ENCODE measurements at regions not wholly inside any gene's neighbourhood (a gene's known extent, or its start where the extent isn't known, plus 50 kb on each side); places are given as distances from the start of the nearest gene placed in this dataset.
"Not testable (repeated sequence)": the region's sequence is repeated elsewhere in the genome, so short reads cannot be mapped to it uniquely, and the experiment has no call there.

DNA sequence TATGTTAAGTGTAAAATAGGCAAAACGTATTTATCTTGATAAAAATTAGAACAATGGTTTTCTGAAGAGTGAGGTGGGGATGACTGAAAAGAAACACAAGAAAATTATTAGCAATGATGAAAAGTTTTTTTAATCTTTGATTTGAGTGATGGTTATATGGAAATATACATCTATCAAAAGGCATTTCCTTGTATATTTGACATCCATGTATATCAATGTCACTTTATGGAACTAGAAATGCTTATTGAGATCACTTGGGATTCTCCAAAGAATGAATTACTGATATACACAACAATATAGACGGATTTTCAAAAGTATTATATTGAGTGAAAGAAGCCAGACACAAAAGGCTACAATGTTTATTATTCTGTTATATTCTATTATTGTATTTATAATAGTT lies 1042.0 kb upstream of the POT1 start:
- DNase-seq = no peak

DNA sequence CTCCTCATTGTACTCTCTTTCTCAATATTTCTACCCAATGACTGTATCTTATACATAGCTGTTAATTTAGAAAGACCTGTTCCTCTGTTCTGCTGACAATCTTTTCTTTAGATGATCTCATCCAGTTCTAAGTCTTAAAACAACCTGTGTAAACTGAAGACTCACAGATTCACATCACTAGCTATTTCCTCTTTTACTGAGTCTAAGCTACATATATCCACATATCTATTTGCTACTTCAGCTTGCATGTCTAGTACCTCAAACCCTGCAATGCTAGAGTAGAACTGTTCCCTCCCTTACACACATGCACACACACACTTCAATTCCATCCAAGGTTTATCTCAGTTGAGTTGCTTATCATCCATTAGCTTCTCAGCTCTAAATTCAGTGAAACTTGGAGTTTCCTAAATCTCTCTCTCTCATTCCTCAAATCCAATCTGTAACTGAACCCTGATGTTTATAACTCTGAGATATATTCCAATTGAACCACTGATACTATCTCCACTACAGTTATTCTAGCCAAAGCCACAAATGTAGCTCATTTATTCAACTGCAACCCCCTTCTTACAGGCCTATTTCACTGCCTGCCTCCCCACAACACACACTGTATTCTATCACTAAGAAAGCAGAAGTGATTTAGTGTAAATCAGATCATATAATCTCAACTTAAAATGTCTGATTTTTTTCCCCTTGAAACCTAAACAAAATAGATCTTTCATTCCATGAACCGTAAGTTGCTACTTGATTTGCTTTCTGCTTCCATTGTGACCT lies 1036.8 kb upstream of the POT1 start:
- DNase-seq = no peak

DNA sequence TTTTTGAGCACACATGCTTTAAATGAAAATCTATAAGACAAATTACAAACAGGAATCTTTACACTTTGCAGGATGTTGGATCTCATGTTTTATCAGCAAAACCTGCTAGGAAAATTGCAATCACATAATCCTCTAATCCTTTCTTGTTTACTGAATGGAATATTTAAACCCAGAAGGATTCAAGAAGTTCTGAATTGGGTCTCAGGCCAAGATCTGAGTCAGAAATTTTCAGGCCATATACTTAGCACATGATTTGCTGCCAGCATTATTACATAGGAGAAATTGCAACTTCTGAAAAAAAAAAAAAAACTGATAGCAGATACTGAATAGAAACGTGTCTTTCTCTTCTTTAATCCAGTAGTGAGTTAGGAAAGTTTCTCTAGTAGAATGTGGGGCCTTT lies 1005.3 kb upstream of the POT1 start:
- DNase-seq = no peak

DNA sequence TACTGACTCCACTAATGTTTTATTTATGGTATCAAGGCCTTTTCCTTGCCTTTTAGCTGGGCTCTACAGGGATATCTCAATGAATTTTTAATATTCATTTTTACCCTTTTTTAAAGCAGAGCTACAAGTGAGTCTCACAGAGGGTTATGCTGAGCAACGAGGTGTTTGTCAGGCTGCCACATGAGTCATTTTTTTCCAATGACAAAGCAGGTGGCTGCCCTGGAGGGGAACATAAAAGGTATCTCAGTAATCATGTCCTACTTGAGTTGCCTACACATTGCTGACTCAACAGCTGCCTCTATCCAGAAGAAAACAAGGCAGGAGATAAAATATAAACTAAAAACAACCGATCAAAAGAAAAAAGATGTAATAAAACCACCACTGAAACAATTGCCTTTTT lies 1004.9 kb upstream of the POT1 start:
- DNase-seq = no peak

DNA sequence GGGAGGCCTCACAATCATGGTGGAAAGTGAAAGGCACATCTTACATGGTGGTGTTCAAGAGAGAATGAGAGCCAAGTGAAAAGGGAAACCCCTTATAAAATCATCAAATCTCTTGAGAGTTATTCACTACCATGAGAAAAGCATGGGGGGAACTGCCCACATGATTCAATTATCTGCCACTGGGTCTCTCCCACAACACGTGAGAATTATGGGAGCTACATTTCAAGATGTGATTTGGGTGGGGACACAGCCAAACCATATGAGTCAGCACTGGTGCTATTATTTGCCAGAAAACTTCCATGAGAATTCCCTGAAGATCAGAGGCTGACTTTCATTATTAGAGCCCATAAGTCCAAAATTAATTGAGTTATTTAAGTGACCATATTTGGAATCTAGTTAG lies 1001.2 kb upstream of the POT1 start:
- no peak for DNase-seq

DNA sequence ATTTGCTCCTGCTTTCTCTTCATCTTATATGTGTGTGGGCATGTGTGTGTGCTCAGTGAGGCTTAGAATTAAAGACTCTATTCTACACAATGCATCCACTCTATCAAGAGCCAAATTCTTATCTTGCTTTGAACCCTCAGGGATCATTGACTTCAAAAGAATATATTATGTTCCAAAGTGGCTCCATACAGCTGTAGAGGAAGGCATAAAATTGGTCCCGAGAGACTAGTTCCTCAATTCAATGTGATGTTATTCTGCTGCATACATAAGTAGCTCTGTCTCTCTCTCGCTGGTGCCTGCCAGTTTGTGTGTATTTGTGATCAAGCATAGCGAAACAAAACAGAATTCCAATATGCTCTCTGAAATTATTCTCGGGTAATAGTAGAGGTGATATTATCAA lies 997.9 kb upstream of the POT1 start:
- DNase-seq = no peak

DNA sequence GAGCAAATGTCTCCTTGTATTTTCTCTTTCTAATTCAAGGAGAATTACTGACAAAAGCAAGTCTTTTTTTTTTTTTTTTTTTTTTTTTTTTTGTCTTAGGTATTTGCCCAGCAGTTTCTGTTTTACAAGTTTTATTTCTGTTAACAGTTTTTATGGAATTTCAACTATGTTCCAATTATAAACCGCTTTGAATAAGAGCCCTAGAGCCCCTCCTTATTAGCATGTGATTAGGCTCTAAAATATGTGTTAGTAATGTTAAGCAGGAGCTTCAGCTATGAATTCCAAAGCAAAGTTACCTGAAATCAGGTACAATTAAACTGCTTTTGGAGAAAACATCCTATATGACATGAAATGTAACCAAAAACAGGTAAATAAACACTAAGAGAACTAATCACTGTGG lies 997.0 kb upstream of the POT1 start:
- DNase-seq = no peak

DNA sequence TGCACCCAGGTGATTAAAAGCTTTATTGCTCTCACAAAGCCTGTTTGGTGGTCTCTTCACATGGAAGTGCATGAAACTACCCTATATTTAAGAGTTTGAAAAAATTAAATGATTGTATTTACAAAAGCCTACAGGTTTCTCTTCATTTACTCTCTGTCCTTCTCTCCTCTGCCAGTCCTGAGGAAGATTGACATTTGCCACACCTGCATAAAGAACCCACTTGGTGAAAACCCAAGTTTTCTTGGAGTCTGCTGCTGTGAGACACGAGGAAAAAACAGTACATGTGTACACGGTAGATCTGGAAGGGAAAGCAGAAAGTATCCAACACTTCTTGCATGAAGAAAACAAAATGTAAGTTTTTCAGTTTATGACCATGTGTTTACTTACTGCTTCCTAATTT lies 994.4 kb upstream of the POT1 start:
- DNase-seq = no peak

DNA sequence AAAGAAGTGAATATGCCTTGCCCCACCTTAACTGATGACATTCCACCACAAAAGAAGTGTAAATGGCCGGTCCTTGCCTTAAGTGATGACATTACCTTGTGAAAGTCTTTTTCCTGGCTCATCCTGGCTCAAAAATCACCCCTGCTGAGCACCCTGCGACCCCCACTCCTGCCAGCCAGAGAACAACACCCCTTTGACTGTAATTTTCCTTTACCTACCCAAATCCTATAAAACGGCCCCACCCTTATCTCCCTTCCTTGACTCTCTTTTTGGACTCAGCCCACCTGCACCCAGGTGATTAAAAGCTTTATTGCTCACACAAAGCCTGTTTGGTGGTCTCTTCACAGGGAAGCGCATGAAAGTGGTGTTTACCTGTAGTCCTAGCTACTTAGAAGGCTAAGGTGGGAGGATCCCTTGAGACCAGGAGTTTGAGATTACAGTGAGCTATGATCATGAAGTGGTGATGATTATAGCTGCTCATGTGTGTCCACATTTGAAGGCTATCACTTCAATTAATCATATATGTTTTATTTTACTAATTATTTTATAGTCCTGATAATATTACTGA lies 985.8 kb upstream of the POT1 start:
- DNase-seq = not testable (repeated sequence)

DNA sequence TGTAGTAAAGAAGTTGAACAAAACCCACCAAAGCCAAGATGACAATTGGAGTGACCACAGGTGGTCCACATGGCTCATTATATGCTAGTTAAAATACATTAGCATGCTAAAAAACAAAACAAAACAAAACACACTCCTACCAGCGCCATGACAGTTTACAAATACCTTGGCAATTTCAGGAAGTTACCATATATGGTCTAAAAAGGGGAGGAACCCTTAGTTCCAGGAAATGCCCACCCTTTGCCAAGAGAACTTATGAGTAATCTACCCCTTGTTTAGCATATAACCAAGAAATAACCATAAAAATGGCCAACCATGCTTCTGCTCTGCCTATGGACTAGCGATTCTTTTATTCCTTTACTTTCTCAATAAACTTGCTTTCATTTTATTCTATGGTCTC lies 979.1 kb upstream of the POT1 start:
- no peak for DNase-seq

DNA sequence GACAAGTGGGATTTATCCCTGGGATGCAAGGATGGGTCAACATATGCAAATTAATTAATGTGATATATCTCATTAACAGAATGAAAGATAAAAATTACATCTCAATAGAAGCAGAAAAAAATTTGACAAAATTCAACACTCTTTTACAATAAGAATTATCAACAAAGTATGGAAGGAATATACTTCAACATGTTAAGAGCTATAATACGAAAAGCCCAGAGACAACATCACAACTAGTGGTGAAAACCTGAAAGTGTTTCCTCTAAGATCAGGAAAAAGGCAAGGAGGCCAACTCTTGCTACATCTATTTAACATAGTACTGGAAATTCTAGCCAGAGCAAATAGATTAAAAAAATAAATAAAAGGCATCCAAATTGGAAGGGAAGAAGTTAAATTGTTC lies 970.0 kb upstream of the POT1 start:
- DNase-seq = no peak

DNA sequence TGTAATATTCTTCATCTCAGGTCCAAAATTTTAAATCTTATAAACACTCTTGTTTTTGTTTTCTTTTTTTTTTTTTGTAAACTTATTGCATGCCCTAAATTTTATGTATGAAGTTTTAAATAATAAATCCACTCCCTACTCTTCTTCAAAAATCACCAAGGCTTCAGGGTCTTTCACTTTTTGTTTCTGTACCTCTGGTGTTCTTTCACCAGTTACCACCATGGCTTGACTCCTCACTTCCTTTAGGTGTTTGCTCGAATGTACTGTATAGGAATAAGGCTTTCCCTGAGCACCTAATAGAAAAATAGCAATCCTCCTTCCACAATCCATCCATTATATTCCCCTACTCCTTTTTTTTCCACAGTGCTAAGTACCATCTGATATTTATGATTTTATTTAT lies 962.8 kb upstream of the POT1 start:
- DNase-seq = no peak

DNA sequence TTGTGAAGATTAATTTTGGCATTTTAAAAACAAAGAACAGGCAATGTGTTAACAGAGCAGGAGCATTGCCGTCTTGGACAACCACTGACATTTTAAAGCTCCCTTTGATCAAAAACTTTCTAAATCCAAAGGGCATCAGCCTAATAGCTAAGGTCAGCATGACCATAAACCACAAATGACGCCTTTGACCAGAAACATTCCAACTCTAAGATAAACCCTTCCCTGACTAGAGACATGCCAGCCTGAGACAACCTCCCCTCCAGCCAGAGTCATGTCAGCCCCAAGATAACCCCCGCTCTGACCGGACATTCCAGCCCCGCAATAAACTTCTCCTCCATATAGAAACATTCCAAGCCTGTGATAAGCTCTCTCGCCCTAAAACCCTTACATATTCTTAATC lies 949.4 kb upstream of the POT1 start:
- DNase-seq = no peak

DNA sequence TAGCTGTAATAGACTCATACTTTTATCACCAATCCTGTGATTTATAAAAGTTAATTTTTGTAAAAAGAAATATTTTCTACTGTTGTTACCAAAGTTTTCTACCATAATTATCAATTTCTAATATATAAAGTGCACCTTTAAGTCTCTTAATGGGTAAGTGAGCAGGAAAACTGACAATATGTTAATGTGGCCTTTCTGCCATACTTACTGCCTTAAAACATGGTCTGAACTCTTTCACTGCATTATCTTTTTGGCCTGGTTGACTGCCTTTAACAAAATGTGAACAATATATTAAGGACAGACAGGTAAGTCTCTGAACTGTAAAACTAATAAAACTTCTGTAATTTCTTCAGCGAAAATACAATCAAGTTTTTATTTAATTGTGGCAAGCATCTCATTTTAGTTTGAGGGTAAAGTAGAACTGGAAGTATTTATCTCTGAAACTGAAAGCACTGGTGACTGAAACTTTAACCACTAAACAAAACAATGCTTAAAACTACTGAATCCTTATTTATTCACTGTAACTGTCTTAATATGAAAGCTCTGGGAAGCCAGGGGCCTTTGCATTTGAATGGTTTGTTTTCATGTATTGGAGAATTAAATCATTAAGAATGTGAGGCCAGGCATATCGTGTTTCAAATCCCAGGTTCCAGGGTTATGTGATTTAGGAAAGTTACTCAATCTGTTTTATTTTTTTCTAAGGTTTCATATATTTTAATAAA lies 948.8 kb upstream of the POT1 start:
- DNase-seq = no peak

DNA sequence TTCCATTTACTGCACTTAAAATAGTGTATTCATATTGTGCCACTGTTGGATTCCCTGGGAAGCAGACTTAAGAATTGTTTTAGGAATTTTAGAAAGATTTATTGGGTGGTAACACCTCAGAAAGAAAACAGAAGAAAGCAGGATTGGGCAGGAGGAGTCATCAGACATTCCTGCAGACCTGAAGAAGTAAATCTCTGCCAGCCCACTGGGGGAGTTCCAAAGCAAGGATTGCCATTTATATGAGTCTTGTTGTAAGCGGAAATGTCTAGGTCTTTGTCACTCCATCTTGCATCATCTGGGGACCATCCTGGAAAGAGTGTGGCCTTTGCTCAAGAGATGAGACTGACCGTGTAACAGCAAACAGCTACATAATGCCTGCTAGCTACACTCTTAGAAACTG lies 947.6 kb upstream of the POT1 start:
- no peak for DNase-seq

DNA sequence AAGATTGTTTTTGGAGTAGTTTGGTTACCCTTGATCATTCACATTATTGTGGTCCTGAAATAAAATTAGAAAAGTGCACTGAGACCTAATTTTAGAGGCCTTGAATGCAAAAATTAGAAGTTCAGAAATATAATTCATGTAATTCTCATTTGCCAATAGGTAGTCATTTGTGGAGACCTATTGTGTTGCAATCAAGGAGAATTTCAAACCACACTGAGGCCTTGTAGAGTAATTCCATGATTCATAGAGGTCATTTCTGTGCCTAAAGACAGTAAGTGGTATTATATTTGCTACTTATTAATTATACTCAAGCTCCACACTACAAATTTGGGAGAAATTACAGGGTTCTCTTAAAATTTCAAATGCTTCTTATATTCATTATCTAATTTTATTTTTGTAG lies 946.8 kb upstream of the POT1 start:
- DNase-seq = no peak

DNA sequence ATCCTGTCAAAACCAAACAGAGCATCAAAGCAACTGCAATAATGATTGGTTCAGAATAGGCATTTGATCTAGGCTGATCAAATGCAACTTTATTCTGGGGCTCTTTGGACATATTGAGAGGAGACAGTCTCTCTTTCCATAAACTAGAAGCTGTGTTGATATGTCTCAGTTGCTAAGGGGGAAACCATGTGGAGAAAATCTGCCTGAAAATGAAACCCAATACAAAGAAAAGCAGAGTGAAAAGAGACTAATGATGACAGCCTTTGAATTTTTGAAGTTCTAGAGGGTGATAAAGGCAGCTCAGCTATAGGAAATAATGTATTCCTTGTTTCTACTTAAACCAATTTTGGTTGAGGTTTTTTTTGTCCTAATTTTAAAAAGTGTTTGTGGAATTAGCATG lies 941.8 kb upstream of the POT1 start:
- no peak for DNase-seq

DNA sequence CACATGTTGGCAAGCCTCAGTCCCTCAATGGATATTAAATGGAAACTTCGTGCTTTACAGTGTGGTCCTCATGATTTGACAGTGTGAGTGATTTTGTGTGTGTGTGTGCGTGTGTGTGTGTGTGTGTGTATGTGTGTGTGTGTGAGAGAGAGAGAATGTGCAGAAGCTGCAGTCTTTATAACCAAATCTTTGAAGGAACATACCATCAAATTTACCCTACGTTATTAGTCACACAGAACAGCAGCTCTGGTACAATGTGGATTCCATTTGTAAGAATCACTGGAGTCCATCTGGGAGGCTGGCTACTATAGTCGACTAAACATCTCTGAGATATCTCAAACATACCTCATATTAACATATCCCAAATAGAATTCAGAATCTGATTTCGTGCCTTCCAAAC lies 928.0 kb upstream of the POT1 start:
- DNase-seq = no peak

DNA sequence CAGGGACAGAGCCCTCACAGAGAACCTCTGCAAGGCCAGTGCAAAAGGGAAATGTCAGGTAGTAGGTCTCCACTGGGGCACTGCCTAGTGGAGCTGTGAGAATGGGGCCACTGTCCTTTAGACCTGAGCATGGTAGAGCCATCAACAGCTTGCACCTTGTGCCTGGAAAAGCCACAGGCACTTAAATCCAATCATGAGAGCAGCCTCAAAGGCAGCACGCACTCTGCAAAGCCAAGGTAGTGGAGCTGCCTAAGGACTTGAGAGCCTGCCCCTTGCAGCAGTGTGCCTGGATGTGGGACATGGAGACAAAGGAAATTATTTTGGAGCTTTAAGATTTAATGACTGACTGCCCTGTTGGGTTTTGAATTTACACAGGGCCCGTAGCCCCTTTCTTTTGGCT lies 918.5 kb upstream of the POT1 start:
- no peak for DNase-seq

DNA sequence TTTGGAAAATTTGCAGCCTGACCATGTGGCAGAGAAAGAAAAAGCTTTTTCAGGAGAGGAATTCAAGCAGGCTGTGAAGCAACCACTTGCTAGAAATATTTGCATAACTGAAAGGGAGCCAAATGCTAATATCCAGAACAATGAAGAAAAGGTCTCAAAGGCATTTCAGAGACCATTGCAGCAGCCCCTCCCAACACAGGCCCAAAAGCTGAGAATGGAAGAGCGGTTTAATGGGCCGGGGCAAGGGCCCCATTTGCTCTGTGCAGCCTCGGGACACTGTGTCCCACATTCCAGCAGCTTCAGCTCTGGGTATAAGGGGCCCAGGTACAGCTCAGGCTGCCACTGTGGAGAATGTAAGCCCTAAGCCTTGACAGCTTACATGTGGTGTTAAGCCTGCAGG lies 918.1 kb upstream of the POT1 start:
- no peak for DNase-seq

DNA sequence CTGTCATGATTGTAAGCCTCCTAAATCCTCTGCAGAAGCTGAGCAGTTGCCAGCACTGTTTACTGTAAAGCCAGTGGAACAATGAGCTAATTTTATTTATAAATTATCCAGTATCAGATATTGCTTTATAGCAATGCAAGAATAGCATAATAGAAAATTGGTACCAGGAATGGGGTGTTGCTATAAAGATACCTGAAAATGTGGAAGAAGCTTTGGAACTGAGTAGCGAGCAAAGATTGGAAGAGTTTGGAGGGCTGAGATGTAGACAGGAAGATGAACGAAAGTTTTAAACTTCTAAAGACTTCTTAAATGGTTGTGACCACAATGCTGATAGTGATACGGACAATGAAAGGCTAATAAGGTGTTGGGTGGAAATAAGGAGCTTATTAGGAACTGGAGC lies 917.4 kb upstream of the POT1 start:
- no peak for DNase-seq

DNA sequence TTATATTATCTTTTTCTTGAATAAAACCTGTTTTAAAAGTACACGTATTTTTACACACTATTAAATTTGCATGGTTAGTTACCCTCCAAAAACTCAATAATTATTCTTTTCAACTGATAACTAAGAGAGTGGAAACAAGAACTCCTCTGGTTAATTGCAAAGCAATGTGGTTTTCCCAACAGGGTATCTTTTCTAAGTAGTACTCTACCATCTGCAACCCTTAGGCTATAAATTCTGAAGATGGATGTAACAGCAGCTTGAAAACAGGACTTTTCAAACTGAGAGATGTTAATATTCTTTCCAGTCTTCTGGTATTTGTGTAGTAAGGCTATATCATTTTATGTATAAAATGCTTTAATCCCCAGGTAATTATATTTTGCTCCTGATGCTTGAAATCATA lies 916.1 kb upstream of the POT1 start:
- DNase-seq = no peak

DNA sequence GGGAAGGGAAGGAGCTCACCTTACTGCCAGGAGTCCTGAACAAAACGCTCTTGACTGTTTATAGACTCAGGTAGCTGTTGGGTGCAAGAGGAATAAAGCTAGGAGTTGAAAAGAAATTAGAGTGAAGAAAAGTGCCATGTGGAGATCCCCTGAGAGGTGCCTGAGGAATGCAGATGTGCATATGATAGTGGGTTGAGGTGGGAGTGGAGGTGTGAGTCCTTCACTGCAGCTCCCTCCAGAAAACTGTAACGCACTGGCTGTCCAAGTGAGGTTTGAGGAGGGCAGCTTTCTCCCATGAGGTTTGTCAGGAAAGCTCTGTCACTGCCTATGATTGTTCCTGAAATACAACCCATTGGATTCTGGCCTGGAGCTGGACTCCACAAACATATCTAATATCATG lies 904.8 kb upstream of the POT1 start:
- DNase-seq = no peak

DNA sequence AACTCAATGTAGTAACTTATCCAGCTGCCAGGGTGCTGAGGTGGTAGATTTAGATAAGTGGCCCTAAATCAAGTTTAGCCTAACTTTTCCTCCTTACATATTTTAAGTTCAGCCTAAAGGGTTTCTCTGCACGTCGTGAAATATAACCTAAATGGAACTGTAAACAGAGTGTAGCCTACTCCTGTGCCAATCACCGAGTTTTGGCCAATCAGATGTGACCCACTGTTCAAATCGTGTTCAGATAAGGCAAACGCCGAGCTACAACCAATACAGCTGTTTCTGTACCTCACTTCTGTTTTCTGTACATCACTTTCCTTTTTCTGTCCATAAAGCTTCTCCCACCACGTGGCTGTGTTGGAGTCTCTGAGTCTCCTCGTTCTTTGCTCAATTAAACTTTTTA lies 904.2 kb upstream of the POT1 start:
- DNase-seq = no peak

DNA sequence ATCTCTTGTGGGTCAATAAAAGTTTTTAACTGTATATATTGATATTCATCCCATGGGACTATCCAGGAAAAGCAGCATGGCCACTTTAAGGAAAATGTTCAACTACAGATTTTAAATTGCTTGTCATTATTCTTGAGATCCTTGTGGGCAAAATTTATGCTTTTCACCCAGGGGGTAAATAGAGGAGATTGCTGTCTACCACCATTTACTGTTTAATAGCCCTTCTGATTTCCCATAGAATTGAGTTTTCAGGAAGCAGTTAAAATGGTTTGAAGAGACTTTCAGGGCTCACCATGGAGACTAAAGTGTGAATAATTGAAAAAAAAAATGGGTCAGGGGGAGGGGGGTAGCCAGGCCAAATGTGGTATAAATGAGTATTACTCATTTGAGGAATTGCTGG lies 901.1 kb upstream of the POT1 start:
- DNase-seq = no peak
